Prostate gland (tissue), 2 donors: ENCODE measurements at regions not wholly inside any gene's neighbourhood (a gene's known extent, or its start where the extent isn't known, plus 50 kb on each side); places are given as distances from the start of the nearest gene placed in this dataset.

Experiments used
- POLR2A ChIP-seq: fragments of 450-650 bp; IDR thresholded peaks from one replicate; pipeline ENCODE4 v1.6.1; 2016; ENCODE audit warnings: antibody characterized with exemption, mild to moderate bottlenecking
- POLR2AphosphoS5 ChIP-seq: sonication (generic); formaldehyde crosslinking; IDR thresholded peaks from one replicate; pipeline ENCODE4 v1.6.1; 2017; ENCODE audit warnings: antibody characterized with exemption
- TF ChIP-seq, protein P1 (sequence below), 4 experiments: fragments of 200-600 bp in 2 of 4; fragments of 450-650 bp in 2 of 4; sonication (generic) in 2 of 4; IDR thresholded peaks; 1 replicate in 3 of 4; 2 replicates in 1 of 4; pipeline ENCODE4 v1.5.1; 2016 to 2019; ENCODE audit warnings: antibody characterized with exemption in 4 of 4, mild to moderate bottlenecking in 2 of 4, moderate library complexity in 2 of 4

DNA sequence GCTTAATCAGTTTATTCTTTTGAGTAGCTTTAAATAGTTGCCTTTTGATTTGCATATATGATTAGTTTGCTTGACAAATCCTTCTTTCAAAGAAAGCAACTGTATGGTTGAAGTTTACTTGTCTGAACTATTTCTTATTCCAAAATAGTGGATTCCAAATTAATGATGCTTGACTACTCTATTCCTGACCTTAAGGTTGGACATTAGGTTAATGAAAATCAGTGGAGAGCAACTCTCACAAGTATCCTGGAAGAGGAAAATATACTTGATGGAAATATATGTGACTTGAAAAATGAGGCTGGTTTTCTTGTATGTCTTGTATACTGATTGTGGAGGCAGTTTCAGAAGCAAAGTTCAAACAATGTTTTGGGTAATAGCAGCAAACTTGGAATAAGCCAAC, 369.2 kb upstream of the PODXL start:
- TF ChIP-seq, protein P1, sequence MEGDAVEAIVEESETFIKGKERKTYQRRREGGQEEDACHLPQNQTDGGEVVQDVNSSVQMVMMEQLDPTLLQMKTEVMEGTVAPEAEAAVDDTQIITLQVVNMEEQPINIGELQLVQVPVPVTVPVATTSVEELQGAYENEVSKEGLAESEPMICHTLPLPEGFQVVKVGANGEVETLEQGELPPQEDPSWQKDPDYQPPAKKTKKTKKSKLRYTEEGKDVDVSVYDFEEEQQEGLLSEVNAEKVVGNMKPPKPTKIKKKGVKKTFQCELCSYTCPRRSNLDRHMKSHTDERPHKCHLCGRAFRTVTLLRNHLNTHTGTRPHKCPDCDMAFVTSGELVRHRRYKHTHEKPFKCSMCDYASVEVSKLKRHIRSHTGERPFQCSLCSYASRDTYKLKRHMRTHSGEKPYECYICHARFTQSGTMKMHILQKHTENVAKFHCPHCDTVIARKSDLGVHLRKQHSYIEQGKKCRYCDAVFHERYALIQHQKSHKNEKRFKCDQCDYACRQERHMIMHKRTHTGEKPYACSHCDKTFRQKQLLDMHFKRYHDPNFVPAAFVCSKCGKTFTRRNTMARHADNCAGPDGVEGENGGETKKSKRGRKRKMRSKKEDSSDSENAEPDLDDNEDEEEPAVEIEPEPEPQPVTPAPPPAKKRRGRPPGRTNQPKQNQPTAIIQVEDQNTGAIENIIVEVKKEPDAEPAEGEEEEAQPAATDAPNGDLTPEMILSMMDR (IDR thresholded peaks at IDR 0.05) = no peak
- TF ChIP-seq POLR2A (no peak), POLR2AphosphoS5 (no peak)
